Tibial artery (tissue), 4 donors: ENCODE measurements at regions not wholly inside any gene's neighbourhood (a gene's known extent, or its start where the extent isn't known, plus 50 kb on each side); places are given as distances from the start of the nearest gene placed in this dataset.

Source experiments
- DNase-seq, 2 donors: peaks; one replicate each; pipeline ENCODE4 v3.0.0-alpha.2; 2019
- H3K27ac ChIP-seq, 2 donors: fragments of 200-600 bp; sonication (generic) in 1 of 2; 1 replicate in 1 of 2; 2 replicates in 1 of 2; pipeline ENCODE4 v1.5.1; 2018 to 2019; ENCODE audit warnings: mild to moderate bottlenecking in 1 of 2
- H3K27me3 ChIP-seq, 2 donors: fragments of 200-600 bp; sonication (generic) in 1 of 2; one replicate each; pipeline versions ENCODE4 v1.5.1 to v1.6.0; 2016 to 2019
- H3K36me3 ChIP-seq, 3 donors: fragments of 200-600 bp; sonication (generic) in 2 of 3; one replicate each; pipeline ENCODE4 v1.5.1; 2016 to 2019; ENCODE audit warnings: mild to moderate bottlenecking in 2 of 3
- H3K4me1 ChIP-seq, 4 donors: fragments of 200-600 bp; sonication (generic) in 2 of 4; 1 replicate in 3 of 4; 2 replicates in 1 of 4; pipeline ENCODE4 v1.5.1; 2016 to 2019
- H3K4me3 ChIP-seq, 2 donors: fragments of 200-600 bp; sonication (generic) in 1 of 2; 1 replicate in 1 of 2; 2 replicates in 1 of 2; pipeline ENCODE4 v1.5.1; 2018 to 2019; ENCODE audit warnings: mild to moderate bottlenecking in 2 of 2
- H3K9me3 ChIP-seq, 3 donors: fragments of 200-600 bp; sonication (generic) in 1 of 3; one replicate each; pipeline ENCODE4 v1.5.1; 2016 to 2019
- intact Hi-C: fragments of 100-400 bp; cut with DNase I; formaldehyde crosslinking; loops from one replicate; pipeline ENCODE4 v1.15.0; 2023; ENCODE audit warnings: low total_unique reads
- TF ChIP-seq, protein P1 (sequence below), 2 experiments: fragments of 200-600 bp in 1 of 2; fragments of 450-650 bp in 1 of 2; IDR thresholded peaks; one replicate each; pipeline ENCODE4 v1.5.1; 2017 to 2019; ENCODE audit warnings: antibody characterized with exemption in 2 of 2, mild to moderate bottlenecking in 1 of 2, moderate library complexity in 1 of 2

DNA sequence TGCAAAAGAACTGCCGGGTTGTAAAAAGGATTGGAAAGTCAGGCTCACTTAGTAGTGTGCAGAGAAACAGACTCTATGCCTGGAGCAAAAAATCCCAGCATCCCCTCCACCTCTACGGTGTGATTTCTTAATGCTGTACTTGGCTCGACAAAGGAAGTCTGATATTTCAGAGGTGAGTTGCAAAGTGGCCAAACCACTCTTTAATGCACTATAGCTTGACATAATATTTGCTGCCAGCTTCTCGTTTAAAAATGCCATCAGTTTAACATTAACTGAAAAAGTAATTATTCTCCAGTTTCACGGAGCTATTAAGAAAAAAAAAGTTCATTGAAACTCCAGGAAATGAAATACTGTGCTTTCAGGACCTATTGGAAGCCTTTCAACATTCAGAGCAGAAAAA is 448.3 kb upstream of the ZFP42 start:
- TF ChIP-seq, protein P1, sequence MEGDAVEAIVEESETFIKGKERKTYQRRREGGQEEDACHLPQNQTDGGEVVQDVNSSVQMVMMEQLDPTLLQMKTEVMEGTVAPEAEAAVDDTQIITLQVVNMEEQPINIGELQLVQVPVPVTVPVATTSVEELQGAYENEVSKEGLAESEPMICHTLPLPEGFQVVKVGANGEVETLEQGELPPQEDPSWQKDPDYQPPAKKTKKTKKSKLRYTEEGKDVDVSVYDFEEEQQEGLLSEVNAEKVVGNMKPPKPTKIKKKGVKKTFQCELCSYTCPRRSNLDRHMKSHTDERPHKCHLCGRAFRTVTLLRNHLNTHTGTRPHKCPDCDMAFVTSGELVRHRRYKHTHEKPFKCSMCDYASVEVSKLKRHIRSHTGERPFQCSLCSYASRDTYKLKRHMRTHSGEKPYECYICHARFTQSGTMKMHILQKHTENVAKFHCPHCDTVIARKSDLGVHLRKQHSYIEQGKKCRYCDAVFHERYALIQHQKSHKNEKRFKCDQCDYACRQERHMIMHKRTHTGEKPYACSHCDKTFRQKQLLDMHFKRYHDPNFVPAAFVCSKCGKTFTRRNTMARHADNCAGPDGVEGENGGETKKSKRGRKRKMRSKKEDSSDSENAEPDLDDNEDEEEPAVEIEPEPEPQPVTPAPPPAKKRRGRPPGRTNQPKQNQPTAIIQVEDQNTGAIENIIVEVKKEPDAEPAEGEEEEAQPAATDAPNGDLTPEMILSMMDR (IDR thresholded peaks at IDR 0.05), result no peak
- Histone ChIP-seq H3K4me3 (peak overlapping the region in 1 of 2 donors; percentile 29), H3K9me3 (no peaks in the 10 kb centered on the region), H3K36me3 (no peaks in the 10 kb centered on the region), H3K4me1 (no peaks in the 10 kb centered on the region), H3K27me3 (no peaks in the 10 kb centered on the region), H3K27ac (no peak overlapping the region)
- no peak for DNase-seq
- intact Hi-C loops, result loop anchor here (10.0 kb wide), 1 partner anchor 1557 kb away; no protein-coding TSS in a partner anchor

DNA sequence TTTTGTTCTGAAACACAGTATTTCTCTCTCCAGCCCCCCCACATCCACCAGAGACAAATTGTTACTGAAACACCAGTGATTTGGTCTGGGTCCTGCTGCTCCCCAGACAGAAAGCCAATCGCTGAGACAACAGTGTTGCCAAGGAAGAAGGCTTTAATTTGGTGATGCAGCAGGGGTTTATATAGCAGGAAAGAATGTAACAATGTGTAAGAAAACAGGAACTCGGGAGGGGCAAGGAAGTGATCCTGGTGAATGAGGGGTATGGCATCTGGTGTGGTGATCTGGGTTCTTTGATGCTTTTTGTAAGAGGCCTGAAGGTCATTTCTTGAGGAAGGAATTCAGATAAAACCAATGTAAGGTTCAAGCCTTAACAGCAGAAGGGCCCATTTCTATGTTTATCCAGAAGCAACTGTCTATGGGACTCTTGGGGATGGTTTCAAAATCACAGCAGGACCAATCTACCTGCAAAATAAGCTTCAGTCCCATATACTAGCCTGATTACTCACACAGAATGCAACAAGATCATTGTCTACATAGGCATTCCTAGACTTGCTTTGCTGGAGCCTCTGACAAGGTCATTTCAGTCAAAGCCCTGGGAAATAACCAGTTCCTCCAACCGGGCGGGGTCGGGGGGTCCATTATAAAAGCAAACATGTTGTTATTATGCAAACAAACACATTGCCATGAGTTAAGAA is 445.2 kb upstream of the ZFP42 start:
- intact Hi-C loops, result no loop called here
- no peak overlapping the region for H3K27ac ChIP-seq
- no peak for DNase-seq
- TF ChIP-seq, protein P1 (IDR thresholded peaks at IDR 0.05), result no peak
- H3K4me3 ChIP-seq, result no peak overlapping the region
- H3K36me3 ChIP-seq, result no peaks in the 10 kb centered on the region
- no peaks in the 10 kb centered on the region for H3K9me3 ChIP-seq
- H3K4me1 ChIP-seq, result no peaks in the 10 kb centered on the region
- no peaks in the 10 kb centered on the region for H3K27me3 ChIP-seq

DNA sequence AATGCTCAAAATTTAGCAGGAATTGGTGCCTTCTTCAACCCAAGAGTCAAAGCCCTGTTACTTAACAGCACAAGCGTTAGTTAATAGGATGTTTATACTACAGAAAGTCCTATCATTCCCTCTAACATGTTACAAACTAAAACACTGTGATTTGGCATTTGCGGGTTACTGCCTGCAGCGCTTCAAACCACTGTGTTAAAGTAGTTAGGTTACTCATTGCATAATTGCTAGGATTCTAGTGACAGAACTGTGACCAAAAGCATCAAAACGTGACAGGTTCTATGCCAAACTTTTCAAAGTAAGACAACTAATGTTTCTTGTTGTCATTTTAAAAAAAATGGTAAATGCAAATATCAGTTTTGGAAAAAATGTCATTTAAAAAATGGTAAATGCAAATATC is 442.8 kb upstream of the ZFP42 start:
- TF ChIP-seq, protein P1 (IDR thresholded peaks at IDR 0.05), result no peak
- Histone ChIP-seq H3K4me1 (no peaks in the 10 kb centered on the region), H3K27me3 (no peaks in the 10 kb centered on the region), H3K27ac (no peak overlapping the region), H3K9me3 (peaks cover 0 to 4% (median 0%) of the 10 kb centered on the region in 3 donors), H3K4me3 (no peak overlapping the region), H3K36me3 (no peaks in the 10 kb centered on the region)
- intact Hi-C loops, result no loop called here
- no peak for DNase-seq

DNA sequence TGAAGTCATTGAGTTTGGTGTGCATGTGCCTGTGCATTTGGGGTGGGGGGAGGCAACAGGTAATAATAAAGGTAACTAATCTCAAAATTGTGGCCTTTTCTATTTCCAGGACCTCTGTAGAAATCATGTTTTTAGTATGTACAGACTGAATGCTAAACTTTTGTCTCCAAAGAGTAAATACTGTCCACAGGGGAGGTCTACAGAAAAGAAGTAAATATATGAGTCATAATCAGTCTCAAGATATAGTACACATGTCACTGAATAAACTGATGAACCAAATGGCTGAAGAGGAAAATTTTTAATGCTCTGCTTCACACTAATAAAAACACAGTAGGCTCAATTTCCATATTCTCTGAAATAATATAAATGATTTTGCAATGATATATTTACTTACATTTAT is 440.4 kb upstream of the ZFP42 start:
- intact Hi-C loops, result no loop called here
- TF ChIP-seq, protein P1 (IDR thresholded peaks at IDR 0.05), result no peak
- Histone ChIP-seq H3K4me3 (no peak overlapping the region), H3K4me1 (no peaks in the 10 kb centered on the region), H3K27me3 (no peaks in the 10 kb centered on the region), H3K27ac (no peak overlapping the region), H3K9me3 (peaks cover 0 to 4% (median 0%) of the 10 kb centered on the region in 3 donors), H3K36me3 (no peaks in the 10 kb centered on the region)
- DNase-seq, result no peak

DNA sequence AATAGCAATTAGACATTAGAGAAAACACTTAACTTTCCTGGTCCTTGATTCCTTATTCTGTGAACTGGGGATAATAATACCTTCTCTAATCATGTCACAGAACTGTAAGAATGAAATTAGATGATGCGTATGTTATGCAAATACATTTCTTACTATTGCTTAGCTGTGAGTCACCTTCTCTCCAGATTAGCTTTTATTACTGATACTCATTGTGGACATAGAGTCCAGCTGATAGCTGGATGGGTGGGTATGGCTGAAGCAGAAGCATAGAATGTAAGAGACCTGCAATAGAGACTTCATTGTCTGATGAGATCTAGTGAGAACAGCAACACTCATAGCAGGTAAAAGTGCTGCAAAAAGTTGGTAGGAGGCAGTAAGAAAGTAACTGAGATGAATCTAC is 437.2 kb upstream of the ZFP42 start:
- TF ChIP-seq, protein P1 (IDR thresholded peaks at IDR 0.05), result no peak
- no peaks in the 10 kb centered on the region for H3K36me3 ChIP-seq
- no peaks in the 10 kb centered on the region for H3K4me1 ChIP-seq
- no peaks in the 10 kb centered on the region for H3K27me3 ChIP-seq
- intact Hi-C loops, result no loop called here
- H3K9me3 ChIP-seq, result peaks cover 0 to 4% (median 0%) of the 10 kb centered on the region in 3 donors
- H3K27ac ChIP-seq, result no peak overlapping the region
- DNase-seq, result no peak
- H3K4me3 ChIP-seq, result no peak overlapping the region
